GM23338 (cell line): ENCODE measurements at regions not wholly inside any gene's neighbourhood (a gene's known extent, or its start where the extent isn't known, plus 50 kb on each side); places are given as distances from the start of the nearest gene placed in this dataset.

ENCODE experiments used
- EZH2 ChIP-seq: fragments of 200-600 bp; sonication (generic); IDR thresholded peaks from one replicate; pipeline ENCODE4 v1.8.0; 2017; ENCODE audit warnings: antibody characterized with exemption, mild to moderate bottlenecking, low read depth; ENCODE audit not compliant: unreplicated experiment
- TF ChIP-seq, protein P1 (sequence below), 2 experiments: fragments of 200-600 bp in 1 of 2; sonication (generic) in 1 of 2; conservative IDR thresholded peaks; 2 replicates each; pipeline versions ENCODE4 v1.5.1 to v1.6.1; 2016 to 2017; ENCODE audit warnings: antibody characterized with exemption in 2 of 2, low read depth in 2 of 2, mild to moderate bottlenecking in 2 of 2, moderate library complexity in 1 of 2
- TF ChIP-seq, protein P2 (sequence below): IDR thresholded peaks from one replicate; pipeline ENCODE4 v1.6.1; 2018; ENCODE audit warnings: antibody characterized with exemption; ENCODE audit not compliant: unreplicated experiment

GRCh38 chr6:98590997-98591396, 243.4 kb upstream of the POU3F2 start:
- TF ChIP-seq, protein P1, sequence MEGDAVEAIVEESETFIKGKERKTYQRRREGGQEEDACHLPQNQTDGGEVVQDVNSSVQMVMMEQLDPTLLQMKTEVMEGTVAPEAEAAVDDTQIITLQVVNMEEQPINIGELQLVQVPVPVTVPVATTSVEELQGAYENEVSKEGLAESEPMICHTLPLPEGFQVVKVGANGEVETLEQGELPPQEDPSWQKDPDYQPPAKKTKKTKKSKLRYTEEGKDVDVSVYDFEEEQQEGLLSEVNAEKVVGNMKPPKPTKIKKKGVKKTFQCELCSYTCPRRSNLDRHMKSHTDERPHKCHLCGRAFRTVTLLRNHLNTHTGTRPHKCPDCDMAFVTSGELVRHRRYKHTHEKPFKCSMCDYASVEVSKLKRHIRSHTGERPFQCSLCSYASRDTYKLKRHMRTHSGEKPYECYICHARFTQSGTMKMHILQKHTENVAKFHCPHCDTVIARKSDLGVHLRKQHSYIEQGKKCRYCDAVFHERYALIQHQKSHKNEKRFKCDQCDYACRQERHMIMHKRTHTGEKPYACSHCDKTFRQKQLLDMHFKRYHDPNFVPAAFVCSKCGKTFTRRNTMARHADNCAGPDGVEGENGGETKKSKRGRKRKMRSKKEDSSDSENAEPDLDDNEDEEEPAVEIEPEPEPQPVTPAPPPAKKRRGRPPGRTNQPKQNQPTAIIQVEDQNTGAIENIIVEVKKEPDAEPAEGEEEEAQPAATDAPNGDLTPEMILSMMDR (conservative IDR thresholded peaks at IDR 0.05; ENCODE audit: low read depth in 2 of 2), result no peak
- TF ChIP-seq EZH2, result no peak
- TF ChIP-seq, protein P2, sequence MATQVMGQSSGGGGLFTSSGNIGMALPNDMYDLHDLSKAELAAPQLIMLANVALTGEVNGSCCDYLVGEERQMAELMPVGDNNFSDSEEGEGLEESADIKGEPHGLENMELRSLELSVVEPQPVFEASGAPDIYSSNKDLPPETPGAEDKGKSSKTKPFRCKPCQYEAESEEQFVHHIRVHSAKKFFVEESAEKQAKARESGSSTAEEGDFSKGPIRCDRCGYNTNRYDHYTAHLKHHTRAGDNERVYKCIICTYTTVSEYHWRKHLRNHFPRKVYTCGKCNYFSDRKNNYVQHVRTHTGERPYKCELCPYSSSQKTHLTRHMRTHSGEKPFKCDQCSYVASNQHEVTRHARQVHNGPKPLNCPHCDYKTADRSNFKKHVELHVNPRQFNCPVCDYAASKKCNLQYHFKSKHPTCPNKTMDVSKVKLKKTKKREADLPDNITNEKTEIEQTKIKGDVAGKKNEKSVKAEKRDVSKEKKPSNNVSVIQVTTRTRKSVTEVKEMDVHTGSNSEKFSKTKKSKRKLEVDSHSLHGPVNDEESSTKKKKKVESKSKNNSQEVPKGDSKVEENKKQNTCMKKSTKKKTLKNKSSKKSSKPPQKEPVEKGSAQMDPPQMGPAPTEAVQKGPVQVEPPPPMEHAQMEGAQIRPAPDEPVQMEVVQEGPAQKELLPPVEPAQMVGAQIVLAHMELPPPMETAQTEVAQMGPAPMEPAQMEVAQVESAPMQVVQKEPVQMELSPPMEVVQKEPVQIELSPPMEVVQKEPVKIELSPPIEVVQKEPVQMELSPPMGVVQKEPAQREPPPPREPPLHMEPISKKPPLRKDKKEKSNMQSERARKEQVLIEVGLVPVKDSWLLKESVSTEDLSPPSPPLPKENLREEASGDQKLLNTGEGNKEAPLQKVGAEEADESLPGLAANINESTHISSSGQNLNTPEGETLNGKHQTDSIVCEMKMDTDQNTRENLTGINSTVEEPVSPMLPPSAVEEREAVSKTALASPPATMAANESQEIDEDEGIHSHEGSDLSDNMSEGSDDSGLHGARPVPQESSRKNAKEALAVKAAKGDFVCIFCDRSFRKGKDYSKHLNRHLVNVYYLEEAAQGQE, result no peak
